ENCODE measurements at regions not wholly inside any gene's neighbourhood (a gene's known extent, or its start where the extent isn't known, plus 50 kb on each side); places are given as distances from the start of the nearest gene placed in this dataset.

- intact Hi-C loops (cut with micrococcal nuclease) = no loop called here
- peak overlapping the region; percentile 89 to 91 for H3K27ac Mint-ChIP-seq
- ATAC-seq (peak; percentile 81 to 91 (median 85)), DNase-seq (peak; percentile 45 to 88)
- H3K4me1 ChIP-seq (ENCODE audit: control insufficient read depth, insufficient read depth, low read length) = peaks cover 78% of the 10 kb centered on the region
- H3K4me3 Mint-ChIP-seq = peak overlapping the region; percentile 88
- peak overlapping the region; percentile 71 for H3K27ac ChIP-seq (ENCODE audit: low read length)
- H3K36me3 Mint-ChIP-seq = peaks cover 12% of the 10 kb centered on the region
- H3K9me3 ChIP-seq (ENCODE audit: control insufficient read depth, insufficient read depth, low read length) = peaks cover 6% of the 10 kb centered on the region
- H3K9me3 Mint-ChIP-seq = peaks cover 0 to 6% of the 10 kb centered on the region in 2 donors
- no peak overlapping the region for H3K4me3 ChIP-seq (ENCODE audit: low read length)
- H3K27me3 ChIP-seq (ENCODE audit: control insufficient read depth, insufficient read depth, low read length) = no peaks in the 10 kb centered on the region
- H3K27me3 Mint-ChIP-seq (ENCODE audit: low read depth in 2 of 2) = no peaks in the 10 kb centered on the region
- no peak for TF ChIP-seq CTCF (IDR thresholded peaks at IDR 0.05)
- peaks cover 66 to 70% of the 10 kb centered on the region in 2 donors for H3K4me1 Mint-ChIP-seq
- 2% methylated on average over 10 of the region's 10 CpGs for WGBS (ENCODE audit: insufficient coverage)
- no peaks in the 10 kb centered on the region for H3K36me3 ChIP-seq (ENCODE audit: control insufficient read depth, insufficient read depth, low read length)
Measured at GRCh38 chr14:104393898-104394381, 185.6 kb upstream of the C14orf180 start.

- H3K9me3 ChIP-seq (ENCODE audit: control insufficient read depth, insufficient read depth, low read length) = peaks cover 6% of the 10 kb centered on the region
- TF ChIP-seq CTCF (IDR thresholded peaks at IDR 0.05) = no peak
- H3K4me3 ChIP-seq (ENCODE audit: low read length) = no peak overlapping the region
- H3K27ac ChIP-seq (ENCODE audit: low read length) = peak overlapping the region; percentile 71
- ATAC-seq = no peak
- peaks cover 78% of the 10 kb centered on the region for H3K4me1 ChIP-seq (ENCODE audit: control insufficient read depth, insufficient read depth, low read length)
- peaks cover 67 to 71% of the 10 kb centered on the region in 2 donors for H3K4me1 Mint-ChIP-seq
- H3K36me3 Mint-ChIP-seq = peaks cover 12% of the 10 kb centered on the region
- peak overlapping the region; percentile 89 to 91 for H3K27ac Mint-ChIP-seq
- H3K9me3 Mint-ChIP-seq = peaks cover 0 to 6% of the 10 kb centered on the region in 2 donors
- H3K27me3 Mint-ChIP-seq (ENCODE audit: low read depth in 2 of 2) = no peaks in the 10 kb centered on the region
- H3K27me3 ChIP-seq (ENCODE audit: control insufficient read depth, insufficient read depth, low read length) = no peaks in the 10 kb centered on the region
- H3K4me3 Mint-ChIP-seq = peak overlapping the region; percentile 88
- peak in 1 of 2 donors; percentile 48 for DNase-seq
- intact Hi-C loops (cut with micrococcal nuclease) = no loop called here
- 9% methylated on average over 13 of the region's 13 CpGs for WGBS (ENCODE audit: insufficient coverage)
- no peaks in the 10 kb centered on the region for H3K36me3 ChIP-seq (ENCODE audit: control insufficient read depth, insufficient read depth, low read length)
Measured at GRCh38 chr14:104394409-104394851, 185.1 kb upstream of the C14orf180 start.

GRCh38 chr14:104395276-104395675 lies 184.3 kb upstream of the C14orf180 start:
- intact Hi-C loops (cut with micrococcal nuclease) = no loop called here
- ATAC-seq (no peak), DNase-seq (peak in 1 of 2 donors; percentile 28)
- Mint-ChIP-seq H3K4me1 (peaks cover 67 to 72% of the 10 kb centered on the region in 2 donors), H3K27ac (peak overlapping the region; percentile 89 to 91), H3K36me3 (peaks cover 12% of the 10 kb centered on the region), H3K9me3 (peaks cover 0 to 6% of the 10 kb centered on the region in 2 donors), H3K4me3 (peak overlapping the region; percentile 88), H3K27me3 (ENCODE audit: low read depth in 2 of 2) (no peaks in the 10 kb centered on the region)
- WGBS (ENCODE audit: insufficient coverage) = 45% methylated on average over 6 of the region's 6 CpGs
- Histone ChIP-seq H3K4me3 (ENCODE audit: low read length) (no peak overlapping the region), H3K36me3 (ENCODE audit: control insufficient read depth, insufficient read depth, low read length) (no peaks in the 10 kb centered on the region), H3K9me3 (ENCODE audit: control insufficient read depth, insufficient read depth, low read length) (peaks cover 6% of the 10 kb centered on the region), H3K27ac (ENCODE audit: low read length) (no peak overlapping the region), H3K27me3 (ENCODE audit: control insufficient read depth, insufficient read depth, low read length) (no peaks in the 10 kb centered on the region), H3K4me1 (ENCODE audit: control insufficient read depth, insufficient read depth, low read length) (peaks cover 74% of the 10 kb centered on the region)
- no peak for TF ChIP-seq CTCF (IDR thresholded peaks at IDR 0.05)
